GM12875 (cell line): ENCODE measurements at regions not wholly inside any gene's neighbourhood (a gene's known extent, or its start where the extent isn't known, plus 50 kb on each side); places are given as distances from the start of the nearest gene placed in this dataset.

ENCODE experiments used
- H3K4me3 ChIP-seq: one replicate; pipeline ENCODE4 v1.5.1; 2011; ENCODE audit warnings: low read depth, low read length, control low read depth
- TF ChIP-seq, protein P1 (sequence below): IDR thresholded peaks from 2 replicates; pipeline ENCODE4 v1.5.1; 2011; ENCODE audit warnings: low read depth, mild to moderate bottlenecking, control low read depth, inconsistent platforms, low read length, moderate library complexity, borderline replicate concordance; ENCODE audit not compliant: insufficient read depth

DNA sequence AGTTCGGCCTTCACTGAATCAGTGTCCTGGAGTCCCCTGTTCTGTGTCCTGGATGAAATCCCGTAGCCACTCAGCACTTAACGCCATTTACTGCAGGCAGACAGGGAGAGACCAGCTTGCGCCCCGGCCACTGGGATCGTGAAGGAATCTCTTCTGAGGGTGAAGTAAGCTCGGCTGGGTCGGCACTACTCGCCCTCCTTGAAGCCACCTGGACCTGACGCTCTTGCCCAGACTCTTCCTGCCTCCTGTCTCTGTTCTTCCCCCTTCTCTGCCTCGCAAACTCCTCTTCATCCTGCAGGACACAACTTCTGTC is 99.9 kb upstream of the ZBTB40 start:
- no peak overlapping the region for H3K4me3 ChIP-seq
- TF ChIP-seq, protein P1, sequence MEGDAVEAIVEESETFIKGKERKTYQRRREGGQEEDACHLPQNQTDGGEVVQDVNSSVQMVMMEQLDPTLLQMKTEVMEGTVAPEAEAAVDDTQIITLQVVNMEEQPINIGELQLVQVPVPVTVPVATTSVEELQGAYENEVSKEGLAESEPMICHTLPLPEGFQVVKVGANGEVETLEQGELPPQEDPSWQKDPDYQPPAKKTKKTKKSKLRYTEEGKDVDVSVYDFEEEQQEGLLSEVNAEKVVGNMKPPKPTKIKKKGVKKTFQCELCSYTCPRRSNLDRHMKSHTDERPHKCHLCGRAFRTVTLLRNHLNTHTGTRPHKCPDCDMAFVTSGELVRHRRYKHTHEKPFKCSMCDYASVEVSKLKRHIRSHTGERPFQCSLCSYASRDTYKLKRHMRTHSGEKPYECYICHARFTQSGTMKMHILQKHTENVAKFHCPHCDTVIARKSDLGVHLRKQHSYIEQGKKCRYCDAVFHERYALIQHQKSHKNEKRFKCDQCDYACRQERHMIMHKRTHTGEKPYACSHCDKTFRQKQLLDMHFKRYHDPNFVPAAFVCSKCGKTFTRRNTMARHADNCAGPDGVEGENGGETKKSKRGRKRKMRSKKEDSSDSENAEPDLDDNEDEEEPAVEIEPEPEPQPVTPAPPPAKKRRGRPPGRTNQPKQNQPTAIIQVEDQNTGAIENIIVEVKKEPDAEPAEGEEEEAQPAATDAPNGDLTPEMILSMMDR, result no peak

- no peak overlapping the region for H3K4me3 ChIP-seq
- TF ChIP-seq, protein P1, result no peak
Observed at GRCh38 chr1:22352355-22352754, 99.3 kb upstream of the ZBTB40 start.

DNA sequence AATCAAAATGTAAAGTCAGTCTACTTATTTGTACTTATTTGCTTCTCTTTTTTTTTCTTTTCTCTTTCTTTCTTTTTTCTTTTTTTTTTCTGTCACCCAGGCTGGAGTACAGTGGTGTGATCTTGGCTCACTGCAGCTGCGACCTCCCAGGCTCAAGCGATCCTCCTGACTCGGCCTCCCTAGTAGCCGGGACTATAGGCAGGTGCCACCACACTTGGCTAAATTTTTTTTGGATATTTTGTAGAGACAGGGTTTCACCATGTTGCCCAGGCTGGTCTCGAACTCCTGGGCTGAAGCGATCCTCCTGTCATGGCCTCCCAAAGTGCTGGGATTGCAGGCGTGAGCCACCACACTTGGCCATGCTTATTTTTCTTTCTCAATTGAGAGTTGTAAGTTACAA is 98.8 kb upstream of the ZBTB40 start:
- H3K4me3 ChIP-seq, result no peak overlapping the region
- TF ChIP-seq, protein P1, result no peak

DNA sequence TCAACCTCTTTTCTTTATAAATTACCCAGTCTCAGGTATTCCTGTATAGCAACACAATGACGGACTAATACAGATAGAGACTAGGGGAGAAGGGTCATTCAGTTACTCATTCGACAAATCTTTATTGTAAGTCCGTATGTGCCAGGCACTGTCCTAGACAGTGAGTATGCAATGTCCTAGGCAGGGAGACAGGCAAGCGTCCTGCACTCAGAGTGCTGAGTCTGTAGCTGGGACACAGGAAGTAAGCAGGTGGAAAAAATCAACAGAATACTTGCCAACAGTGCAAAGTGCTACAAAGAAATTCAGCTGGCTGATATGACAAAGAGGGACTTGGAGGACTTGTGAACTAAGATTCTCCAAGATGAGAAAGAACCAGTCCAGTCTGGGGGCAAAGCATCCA is 92.2 kb upstream of the ZBTB40 start:
- TF ChIP-seq, protein P1, result no peak
- no peak overlapping the region for H3K4me3 ChIP-seq

- TF ChIP-seq, protein P1, result no peak
- no peak overlapping the region for H3K4me3 ChIP-seq
Observed at GRCh38 chr1:22362626-22363402, 88.8 kb upstream of the ZBTB40 start.

- TF ChIP-seq, protein P1, result no peak
- H3K4me3 ChIP-seq, result no peak overlapping the region
Observed at GRCh38 chr1:22363403-22364325, 88.0 kb upstream of the ZBTB40 start.

DNA sequence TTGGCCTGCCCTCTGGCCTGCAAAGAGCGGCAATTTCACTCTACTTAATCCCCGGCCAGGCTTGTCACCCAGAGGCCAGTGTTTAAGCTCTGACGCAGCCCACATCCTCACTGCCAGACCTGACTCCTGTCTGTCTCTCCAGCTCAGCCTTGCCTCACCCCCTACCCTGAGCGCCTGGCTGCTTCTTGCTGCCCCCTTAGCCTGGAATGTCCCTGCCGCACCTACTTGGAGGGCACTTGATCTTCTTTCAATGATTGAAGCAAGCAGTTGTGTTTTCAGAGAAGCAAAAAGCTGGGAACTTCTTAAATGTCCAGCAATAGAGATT is 87.4 kb upstream of the ZBTB40 start:
- H3K4me3 ChIP-seq, result no peak overlapping the region
- TF ChIP-seq, protein P1, result no peak
